ENCODE measurements at regions not wholly inside any gene's neighbourhood (a gene's known extent, or its start where the extent isn't known, plus 50 kb on each side); places are given as distances from the start of the nearest gene placed in this dataset.

DNA sequence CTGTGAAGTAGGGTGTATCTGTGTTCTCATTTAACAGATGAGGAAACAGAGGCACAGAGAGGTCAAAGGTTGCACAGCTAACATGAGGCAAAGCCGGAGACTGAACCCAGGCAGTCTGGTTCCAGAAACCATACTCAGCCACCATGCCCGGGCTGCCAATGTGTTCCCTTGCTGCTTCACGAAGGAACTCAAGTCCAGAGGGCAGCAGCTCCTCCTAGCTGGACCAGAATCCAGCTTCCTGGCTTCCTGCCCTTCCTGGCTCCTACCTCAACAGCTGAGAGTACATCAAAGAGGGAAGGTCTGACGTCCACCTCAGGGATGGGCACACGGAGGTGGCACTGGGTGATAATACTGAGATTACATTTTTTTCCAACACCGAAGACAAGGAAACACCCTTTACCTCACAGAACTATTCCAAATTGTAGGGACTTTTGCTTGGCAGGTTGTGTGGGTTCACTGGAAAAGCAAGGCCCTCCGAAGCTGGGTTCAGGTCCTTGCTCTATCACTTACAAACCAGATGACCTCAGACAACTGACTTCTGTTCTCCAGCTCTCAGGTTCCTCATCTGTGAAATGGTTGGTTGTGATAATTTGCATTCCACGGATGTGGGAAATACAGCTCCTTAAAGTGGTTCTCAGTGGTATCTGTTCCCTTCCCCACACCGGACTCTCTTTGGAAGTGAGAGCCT, 154.1 kb upstream of the ZMIZ1 start:
- no peak for FAIRE-seq

DNA sequence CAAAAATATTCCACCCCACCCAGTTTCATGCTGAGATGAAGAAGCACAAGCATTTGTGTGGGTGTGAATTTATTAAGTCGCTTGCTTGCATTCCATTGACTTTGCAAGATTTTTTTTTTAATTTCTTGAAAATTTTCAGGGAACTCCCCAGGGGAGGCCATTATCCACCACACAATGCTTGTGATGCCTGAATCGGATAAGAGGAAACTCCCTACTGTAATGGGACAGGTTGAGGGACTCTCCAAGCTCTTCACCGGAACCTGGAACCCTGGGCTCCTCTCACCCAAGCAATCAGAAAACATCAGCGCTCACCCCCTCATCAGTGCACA, 153.6 kb upstream of the ZMIZ1 start:
- FAIRE-seq = no peak

DNA sequence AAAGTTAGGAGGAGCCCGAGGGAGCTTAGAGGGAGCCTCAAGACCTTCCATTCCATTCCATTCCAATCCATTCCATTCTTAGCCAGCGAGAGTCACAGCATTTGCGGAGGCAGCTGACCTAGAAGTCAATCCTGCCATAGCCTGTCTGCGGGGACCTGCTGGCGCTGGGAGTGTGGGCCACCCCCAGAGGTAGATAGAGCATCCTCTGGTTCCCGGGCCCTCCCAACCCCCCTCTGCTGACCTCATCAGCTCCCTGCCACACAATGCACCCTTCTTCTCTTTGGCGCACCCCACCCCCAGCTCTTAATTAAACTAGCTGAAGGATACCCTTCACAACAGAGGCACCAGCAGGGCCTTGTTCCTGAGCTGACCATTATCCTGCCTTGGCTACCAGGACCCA, 152.5 kb upstream of the ZMIZ1 start:
- no peak for FAIRE-seq

DNA sequence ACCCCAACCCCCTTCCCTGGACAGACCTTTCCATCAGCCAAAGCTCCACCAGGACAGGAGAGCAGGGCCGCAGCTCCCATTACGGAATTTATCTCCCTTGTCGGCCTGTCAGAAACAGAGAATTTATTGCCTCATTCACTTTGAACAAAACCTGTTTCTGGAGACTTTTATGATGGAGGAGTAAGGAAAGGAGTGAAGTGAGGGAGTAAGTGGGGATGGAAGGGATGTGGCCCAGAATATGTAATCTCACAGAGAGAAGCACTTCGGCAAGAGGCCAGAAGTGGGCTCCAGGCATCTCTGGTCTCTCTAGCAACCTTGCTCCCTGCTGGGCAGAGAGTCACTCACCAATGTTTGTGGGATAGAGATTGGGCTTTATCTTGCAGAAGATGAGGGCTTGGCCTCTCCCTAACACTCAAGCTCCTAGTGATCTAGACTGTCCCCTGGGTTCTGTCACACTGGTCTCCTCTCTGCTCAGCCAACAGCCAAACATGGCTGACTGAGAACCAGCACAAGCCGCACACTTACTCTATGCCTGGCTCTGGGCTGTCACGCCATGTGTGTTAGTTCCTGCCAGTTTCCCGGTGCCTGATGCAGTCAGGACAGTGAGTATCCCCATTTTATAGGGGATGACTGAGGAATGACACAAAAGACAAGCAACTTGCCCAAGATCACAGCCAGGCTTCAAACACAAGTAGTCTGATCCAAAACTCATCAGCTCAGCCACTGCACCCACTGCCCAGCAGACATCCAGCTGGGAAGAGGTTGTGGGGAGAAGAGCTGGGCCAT, 149.4 kb upstream of the ZMIZ1 start:
- no peak for FAIRE-seq

DNA sequence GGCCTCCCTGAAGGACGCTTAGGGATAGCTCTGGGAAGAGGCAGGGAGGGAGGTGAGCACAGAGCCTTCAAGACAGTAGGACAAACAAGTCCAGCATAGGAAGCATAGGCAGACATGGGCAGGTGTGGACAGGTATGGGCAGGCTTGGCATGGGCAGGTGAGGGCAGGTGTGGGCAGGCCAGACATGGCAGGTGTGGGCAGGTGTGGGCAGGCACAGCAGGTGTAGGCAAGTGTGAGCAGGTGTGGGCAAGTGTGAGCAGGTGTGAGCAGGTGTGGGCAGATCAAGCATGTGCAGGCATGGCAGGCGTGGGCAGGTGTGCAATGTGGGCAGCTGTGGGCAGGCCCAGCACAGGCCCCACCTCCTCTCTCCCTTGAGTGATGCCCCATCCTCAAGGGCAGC, 148.8 kb upstream of the ZMIZ1 start:
- FAIRE-seq = no peak

DNA sequence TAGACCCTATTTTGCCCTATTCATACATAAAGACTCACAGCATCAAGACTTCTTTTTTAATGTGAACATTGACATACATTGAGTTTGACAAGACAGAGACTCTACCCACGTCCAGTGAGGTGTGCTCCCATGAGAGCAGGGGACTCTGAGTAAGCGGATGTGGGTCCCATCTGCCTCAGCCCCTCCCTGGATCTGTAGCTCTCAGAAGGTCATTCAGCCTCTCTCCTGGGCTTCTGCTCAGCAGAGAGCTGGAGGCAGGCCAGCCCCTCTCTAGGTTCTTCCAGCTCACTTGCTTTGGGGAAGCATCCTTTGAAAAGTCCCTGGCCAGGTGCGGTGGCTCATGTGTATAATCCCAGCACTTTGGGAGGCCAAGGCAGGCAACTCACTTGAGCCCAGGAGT, 146.9 kb upstream of the ZMIZ1 start:
- no peak for FAIRE-seq

DNA sequence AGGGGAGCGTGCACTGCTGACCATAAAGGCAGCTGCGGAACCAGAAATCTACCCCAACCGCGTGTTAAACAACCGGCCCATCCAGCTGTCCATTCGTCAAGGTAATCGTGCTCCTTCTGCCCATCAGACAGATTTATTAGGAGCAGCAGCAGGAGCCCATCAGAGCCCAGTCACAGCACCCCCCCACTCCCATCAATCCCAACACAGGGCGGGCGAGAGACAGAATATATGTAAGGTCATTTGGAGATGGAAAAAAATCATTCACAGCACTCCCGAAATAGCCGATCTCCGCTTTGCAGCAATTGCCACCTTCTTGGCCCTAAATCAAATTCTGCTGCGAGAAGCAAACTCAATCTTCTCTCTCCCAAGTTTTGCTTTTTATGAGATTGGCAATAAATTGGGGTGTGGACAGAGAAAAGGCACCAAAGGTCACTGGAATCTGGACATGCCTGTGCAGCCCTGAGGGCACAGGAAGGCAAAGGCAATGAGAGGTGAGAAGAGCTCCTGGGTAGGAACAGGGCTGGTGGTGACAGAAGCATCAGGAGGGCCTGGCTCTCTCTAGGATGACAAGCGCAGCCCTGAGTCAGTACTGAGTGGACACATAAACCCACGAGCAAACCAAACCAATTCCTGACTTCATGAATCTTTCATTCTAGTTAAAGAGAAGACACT, 145.0 kb upstream of the ZMIZ1 start:
- FAIRE-seq = no peak

DNA sequence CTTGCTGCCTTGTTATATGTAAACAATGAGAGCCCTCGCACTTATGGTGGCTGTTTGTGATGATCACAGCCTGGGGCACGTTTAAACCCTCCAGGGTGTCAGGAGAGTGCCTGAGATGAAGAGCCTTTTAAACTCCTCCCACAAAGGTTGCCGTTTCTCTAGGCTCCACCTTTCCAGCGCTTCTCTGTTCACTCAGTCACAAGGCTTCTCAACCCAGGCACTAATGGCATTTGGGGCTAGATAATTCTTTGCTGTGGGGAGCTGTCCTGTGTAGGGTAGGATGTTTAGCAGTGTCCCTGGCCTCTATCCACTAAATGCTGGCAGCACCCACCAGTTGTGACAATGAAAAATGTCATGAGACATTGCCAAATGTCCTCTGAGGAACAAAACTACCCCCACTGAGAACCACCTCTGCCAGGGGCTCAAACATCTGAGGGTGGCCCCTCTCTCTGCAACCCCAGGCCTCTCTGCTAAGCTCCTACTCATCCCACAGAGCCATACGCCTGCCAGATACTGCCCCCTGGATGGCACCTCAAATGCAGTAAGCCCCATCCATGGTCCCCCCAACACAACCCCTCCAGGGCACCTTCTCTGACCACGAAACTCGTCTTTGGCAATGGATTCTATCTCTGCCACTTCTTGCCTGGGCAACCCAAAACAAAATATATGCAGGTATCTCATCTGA, 144.3 kb upstream of the ZMIZ1 start:
- FAIRE-seq = no peak

DNA sequence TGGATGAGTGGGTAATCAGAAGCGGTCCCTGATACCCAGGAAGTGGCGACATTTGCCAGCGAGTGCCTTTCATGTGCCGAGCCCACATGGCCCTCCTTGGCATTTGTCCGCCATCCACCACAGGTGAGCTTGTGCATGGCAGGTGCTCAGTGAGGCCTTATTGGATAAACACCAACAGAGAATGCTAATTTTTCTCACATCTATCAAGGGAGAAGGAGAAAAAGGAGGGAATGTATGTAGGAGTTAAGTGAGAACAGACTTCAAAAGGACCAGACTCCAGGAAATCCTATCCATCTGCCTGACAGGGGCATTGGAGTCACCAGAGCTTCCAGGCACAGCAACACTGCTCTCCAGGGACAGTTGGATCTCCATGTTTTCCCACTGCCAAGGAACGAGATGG, 143.5 kb upstream of the ZMIZ1 start:
- no peak for FAIRE-seq

DNA sequence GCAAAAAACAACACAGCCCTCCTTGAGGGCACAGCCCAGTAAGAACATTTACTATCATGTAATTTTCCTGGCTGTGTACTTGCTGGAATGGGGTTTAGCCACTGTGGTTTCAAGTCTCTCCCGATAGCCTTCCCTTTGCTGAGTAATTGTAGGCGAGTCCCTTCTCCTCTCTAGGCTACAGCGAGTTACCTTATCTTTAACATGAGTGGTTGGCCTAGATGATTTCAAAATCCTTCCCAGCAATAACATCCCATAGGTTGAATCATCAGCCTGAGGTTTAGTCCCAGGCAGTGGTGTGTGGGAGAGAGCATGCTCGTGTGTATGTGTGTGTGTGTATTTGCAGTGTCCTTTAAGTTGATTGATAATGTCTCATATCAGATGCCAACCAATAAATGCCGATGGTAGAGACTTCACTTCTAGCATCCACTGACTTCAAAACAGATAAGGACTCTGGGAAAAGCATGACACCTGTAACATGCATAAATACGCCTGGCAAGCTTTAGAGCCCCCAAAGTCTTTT, 142.9 kb upstream of the ZMIZ1 start:
- FAIRE-seq = no peak

DNA sequence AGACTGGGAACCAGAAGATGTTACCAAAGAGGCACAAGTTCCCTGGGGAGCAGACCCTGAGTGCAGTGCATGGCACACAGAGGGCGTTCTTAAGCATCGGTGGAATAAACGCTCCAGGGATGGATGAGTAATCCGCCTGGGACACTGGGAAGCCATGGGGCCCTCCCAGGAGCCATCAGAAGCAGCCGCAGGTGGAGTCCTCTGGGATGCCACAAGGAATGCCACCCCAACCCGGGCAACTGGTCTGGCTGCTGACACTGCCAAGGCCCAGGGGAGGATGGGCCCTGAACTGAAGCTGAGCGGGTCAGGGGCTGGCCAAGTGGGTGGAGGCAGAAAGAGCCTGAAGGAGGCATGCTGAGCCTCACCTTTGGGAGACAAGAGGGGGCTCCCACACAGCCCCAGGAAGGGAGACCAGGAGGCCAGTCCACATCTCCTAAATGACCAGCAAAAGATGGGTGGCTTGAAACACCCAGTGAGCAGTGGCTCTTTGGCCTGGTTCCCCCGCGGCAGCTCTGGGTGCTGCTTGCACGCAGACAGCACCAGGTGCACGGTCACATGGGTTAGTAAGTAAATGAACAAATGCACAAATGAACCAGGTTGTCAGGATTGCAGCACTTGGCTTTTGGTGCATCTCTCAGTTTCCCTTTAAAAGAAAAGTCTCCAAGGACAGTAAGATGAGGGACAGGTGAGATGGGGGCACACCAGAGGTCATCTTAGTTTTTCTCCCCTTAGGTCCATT, 141.3 kb upstream of the ZMIZ1 start:
- no peak for FAIRE-seq

DNA sequence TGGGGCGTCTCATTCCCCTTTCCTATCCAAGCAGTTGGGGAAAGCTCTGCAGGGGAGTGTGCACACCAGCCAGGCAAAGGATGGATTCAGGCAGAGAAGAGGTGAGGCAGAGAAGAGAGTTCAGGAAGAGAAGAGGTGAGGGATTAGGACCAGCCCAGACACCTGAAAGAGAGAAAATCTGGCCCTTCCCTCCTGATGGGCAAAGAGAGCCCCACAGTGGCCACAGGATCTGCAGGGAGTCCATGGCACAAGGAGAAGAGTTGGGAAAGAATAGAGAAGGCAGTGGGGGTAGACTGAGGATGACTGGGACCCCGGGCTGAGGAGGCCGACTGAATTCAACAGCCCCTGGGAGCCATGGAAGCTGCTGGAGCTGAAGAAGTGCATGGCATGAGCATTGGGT, 140.4 kb upstream of the ZMIZ1 start:
- no peak for FAIRE-seq

DNA sequence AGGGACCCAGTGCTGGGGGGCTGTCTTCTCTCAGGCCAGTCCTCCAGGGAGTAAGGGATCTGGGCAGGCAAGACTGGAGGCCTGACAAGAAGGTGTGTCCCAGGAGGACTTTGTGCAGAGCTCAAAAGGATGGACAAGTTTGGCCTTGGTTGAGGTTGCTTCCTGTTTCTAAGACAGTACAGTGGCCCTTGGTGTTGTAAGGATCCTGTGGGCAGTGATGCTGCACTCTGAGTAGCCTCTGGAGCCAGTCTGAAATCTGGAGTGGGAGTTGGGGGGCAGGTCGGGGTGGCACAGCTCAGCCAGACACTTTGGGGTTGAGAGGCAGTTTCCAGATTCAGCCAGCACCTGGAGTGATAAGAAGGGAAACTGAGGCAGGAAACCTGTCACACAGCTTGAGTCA, 139.2 kb upstream of the ZMIZ1 start:
- no peak for FAIRE-seq

DNA sequence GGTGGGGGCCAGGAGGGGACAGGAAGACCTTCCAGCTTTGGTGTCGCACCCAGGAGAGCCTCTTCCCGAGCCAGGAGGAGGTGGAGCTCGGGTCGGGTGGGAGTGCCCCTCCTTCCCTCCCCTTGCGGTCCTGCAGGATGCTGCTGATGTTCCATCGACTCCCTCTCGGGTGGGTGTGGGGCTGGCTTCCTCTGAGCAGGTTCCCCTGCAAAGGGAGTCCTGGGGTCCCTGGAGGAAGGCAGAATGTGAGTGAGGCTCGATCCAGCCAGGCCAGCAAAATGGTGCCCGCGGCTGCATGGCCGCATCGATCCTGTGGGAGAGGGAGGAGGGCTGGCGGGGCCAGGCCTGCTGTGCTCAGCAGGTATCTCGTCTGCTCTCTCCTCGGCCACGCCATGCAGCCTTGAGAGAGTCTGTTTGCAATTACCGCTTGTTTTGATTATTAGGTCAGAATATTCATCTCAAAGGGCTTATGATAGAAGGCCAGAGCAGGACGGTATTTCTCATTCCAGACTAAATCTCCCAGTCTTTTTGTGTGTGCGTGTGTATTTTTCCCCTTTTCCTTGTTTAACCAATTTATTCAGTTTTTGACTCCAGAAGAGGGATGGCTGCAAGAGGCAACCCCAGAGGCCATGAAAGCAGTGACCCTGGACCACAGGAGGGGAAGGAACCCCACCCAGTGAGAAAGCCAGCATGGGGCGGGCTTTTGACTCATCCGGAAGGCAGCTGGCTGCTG, 137.3 kb upstream of the ZMIZ1 start:
- FAIRE-seq = peak; percentile 76

DNA sequence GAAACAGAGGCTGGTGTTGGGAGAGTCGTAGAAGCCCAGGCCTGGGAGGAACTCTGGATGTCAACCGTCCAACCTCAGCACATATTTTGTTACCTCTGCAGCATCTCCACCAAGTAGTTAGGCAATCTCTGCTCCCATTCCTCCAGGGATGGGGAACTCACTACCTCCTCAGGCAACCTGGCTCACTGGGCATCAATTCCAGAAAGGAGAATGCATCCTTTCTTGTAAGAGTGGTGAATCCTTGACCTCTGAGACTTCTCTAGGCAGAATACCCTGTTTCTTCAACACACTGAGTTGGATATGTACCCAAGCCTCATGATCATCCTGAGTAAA, 136.7 kb upstream of the ZMIZ1 start:
- FAIRE-seq = no peak

DNA sequence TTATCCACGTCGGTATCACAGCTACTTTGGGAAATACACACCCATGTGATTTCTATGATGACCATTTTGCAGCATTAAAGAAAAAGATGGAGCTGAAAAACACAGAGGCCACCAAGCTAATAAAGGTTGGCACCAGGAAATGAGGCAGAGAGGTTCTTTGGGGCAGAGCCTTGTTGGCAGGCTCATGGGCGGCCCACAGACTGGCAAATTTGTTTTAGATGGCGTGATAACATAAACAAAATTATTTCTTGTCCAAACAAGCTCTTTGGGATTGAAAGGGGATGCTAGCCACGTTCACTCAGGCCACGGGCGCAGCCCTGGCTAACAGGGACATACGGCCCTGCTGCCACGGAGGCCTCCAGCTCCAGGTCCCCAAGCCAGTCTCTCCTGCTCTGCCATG, 135.9 kb upstream of the ZMIZ1 start:
- no peak for FAIRE-seq

DNA sequence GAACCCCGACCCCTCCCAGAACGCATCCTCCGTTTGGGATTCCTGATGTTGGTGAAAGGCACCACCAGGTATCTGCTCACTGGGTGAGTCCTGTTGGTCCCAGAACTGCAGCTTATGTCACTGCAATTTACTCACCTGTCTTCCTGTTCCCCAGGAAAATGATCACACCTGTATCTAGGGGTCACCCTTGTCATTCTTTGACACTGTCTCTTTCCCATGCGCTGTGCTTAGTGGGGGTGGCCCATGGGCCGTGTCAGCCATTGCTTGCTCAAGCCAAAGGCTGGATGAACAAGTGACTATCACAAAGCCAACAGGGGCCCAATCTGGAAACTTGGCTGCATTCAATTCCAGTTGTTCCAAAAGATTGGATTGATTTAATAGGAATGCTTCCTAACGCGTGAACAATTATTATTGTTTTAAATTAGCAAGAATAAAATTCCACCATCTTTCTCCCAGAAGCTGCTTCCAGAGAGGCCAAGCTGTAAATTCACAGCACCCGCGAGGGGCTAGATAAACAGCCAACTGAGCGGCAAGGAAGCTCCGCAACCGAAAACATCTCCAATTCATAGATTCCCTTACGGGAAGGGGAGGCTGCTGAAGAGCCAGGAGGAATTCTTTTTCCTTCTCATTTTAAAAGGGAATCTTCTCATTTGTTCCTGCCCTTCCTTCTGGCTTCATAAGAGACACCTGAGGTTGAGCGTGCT, 134.8 kb upstream of the ZMIZ1 start:
- no peak for FAIRE-seq

DNA sequence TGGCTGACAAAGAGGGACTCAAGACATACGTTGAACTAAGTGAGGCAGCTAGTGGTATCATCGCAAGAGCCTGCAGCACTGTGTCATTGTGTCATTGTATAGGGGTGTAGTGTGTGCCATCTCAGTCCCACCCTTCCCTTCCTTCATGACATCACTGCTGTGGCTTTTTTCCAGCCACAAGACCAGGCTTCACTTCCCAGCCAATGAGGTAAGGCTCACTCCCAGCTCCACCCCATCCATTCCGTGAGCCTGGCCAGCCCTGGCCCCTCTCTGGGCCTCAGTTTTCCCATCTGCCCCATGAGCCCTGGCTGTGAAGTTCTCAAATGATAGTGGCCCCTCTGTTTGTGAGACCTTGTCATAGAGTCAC, 134.3 kb upstream of the ZMIZ1 start:
- FAIRE-seq = no peak

DNA sequence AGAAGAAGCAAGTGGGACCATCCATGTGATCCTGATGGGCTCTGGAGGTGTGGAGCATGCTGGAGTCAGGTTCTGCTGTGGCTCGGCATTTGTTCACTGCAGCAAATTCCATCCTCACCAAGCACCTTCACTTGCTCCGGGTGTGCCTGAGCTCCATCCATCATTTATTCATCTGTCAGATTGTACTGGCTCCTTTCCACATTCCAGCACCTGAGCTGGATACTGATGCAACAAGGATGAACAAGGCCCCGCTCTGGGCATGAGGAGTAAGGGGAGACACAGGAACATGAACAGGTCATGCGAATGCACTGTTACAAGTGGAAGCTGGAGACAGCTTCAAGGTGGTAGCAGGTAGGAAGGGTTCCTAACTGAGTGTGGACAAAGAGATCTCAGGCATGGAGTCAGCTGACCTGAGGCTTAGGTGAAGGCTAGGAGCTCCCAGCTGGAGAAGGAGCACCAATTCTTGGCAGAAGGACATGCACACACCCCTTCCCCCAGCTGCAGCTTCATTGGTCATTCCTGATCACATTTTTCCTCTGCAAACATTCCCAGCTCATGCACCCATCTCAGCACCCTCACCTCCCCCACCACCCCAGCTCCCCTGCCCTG, 133.7 kb upstream of the ZMIZ1 start:
- no peak for FAIRE-seq

DNA sequence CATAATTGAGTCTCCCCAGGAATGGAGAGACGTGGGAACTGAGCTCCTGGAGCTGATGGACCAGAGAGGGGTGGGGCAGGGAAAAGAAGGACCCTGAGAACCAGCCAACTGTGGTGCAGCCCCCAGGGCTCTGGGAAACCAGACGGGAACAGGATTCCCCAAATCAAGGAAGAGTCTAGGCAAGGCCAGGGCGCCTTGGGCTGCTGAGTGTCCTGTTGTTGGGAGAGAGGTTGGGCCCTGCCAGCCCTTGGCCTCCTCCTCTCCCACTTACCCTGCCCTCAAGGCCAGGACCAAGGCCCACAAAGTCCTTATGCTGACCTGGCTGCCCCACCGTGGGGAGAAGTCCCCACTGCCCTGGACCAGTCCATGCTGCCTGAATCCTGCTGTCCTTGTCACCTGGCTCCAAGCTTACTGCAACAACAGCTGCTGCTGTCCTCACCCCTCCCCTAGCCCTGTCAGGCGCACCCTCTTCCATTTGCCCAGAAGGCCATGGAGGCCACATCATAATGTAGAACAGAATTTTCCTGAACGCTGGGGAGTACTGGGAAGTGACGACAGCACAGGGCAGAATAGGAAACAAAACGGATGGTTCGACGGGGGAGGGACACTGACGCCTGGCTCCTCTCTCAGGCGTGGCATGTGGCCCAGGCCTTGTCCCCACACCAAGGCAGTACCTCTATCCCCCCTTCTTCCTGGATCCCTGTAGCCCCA, 132.9 kb upstream of the ZMIZ1 start:
- FAIRE-seq = no peak

Measured in endometrium (tissue), 2 donors.